GM23338 (cell line): ENCODE measurements at regions not wholly inside any gene's neighbourhood (a gene's known extent, or its start where the extent isn't known, plus 50 kb on each side); places are given as distances from the start of the nearest gene placed in this dataset.

Experiments used
- ATAC-seq: fragments of 200-7000 bp; cut with Tn5 transposase; 3 replicates; pipeline ENCODE4 v1.9.1; 2020
- DNase-seq: peaks from one replicate; pipeline ENCODE4 v3.0.0-alpha.2; 2015; ENCODE audit warnings: low spot score
- H2AFZ ChIP-seq: fragments of 200-600 bp; sonication (generic); 2 replicates; pipeline ENCODE4 v1.8.0; 2016; ENCODE audit warnings: antibody characterized with exemption, mild to moderate bottlenecking, moderate library complexity
- H3F3A ChIP-seq: fragments of 200-600 bp; sonication (generic); replicated peaks from 2 replicates; pipeline ENCODE4 v1.8.0; 2017; ENCODE audit warnings: antibody characterized with exemption, mixed run types, low read depth
- H3K27ac ChIP-seq: fragments of 200-600 bp; sonication (generic); 2 replicates; pipeline ENCODE4 v1.6.1; 2016; ENCODE audit warnings: low read depth
- H3K27me3 ChIP-seq: fragments of 200-600 bp; sonication (generic); 2 replicates; pipeline ENCODE4 v1.8.0; 2016; ENCODE audit warnings: mild to moderate bottlenecking, mixed run types, moderate library complexity; ENCODE audit not compliant: insufficient read depth
- H3K36me3 ChIP-seq: fragments of 200-600 bp; sonication (generic); 2 replicates; pipeline ENCODE4 v1.8.0; 2016; ENCODE audit warnings: mild to moderate bottlenecking; ENCODE audit not compliant: insufficient read depth
- H3K4me1 ChIP-seq: fragments of 200-600 bp; sonication (generic); 2 replicates; pipeline ENCODE4 v1.8.0; 2016; ENCODE audit warnings: mild to moderate bottlenecking, moderate library complexity; ENCODE audit not compliant: insufficient read depth
- H3K4me2 ChIP-seq: fragments of 200-600 bp; sonication (generic); 2 replicates; pipeline ENCODE4 v1.7.1; 2017; ENCODE audit warnings: mixed run types
- H3K4me3 ChIP-seq: fragments of 200-600 bp; sonication (generic); 2 replicates; pipeline ENCODE4 v1.6.1; 2016; ENCODE audit warnings: mixed run types
- H3K79me2 ChIP-seq: fragments of 200-600 bp; sonication (generic); replicated peaks from 2 replicates; pipeline ENCODE4 v1.8.0; 2017; ENCODE audit warnings: mild to moderate bottlenecking; ENCODE audit not compliant: insufficient read depth
- H3K9me2 ChIP-seq: fragments of 200-600 bp; sonication (generic); 2 replicates; pipeline ENCODE4 v1.8.0; 2017; ENCODE audit not compliant: insufficient read depth
- H4K20me1 ChIP-seq: fragments of 200-600 bp; sonication (generic); replicated peaks from 2 replicates; pipeline ENCODE4 v1.8.0; 2017; ENCODE audit warnings: mild to moderate bottlenecking; ENCODE audit not compliant: insufficient read depth
- H3K27ac Mint-ChIP-seq: 2 replicates; pipeline ENCODE4 v1.8.0; 2020; ENCODE audit warnings: inconsistent platforms, mild to moderate bottlenecking, moderate library complexity, mixed read lengths
- H3K27me3 Mint-ChIP-seq: 3 replicates; pipeline ENCODE4 v1.8.0; 2022; ENCODE audit warnings: low read depth, mild to moderate bottlenecking, moderate library complexity, mixed read lengths, inconsistent platforms; ENCODE audit not compliant: insufficient read depth, poor library complexity
- H3K36me3 Mint-ChIP-seq: 3 replicates; pipeline ENCODE4 v1.8.0; 2021; ENCODE audit warnings: low read depth, mild to moderate bottlenecking, inconsistent platforms, moderate library complexity, mixed read lengths
- H3K4me1 Mint-ChIP-seq: 3 replicates; pipeline ENCODE4 v1.8.0; 2020; ENCODE audit warnings: mild to moderate bottlenecking, inconsistent platforms, mixed read lengths
- H3K4me3 Mint-ChIP-seq: 3 replicates; pipeline ENCODE4 v1.8.0; 2021; ENCODE audit warnings: moderate library complexity, mild to moderate bottlenecking, inconsistent platforms, mixed read lengths
- H3K9me3 Mint-ChIP-seq: 3 replicates; pipeline ENCODE4 v1.8.0; 2020; ENCODE audit warnings: moderate library complexity, mild to moderate bottlenecking, inconsistent platforms, mixed read lengths
- CREB1 ChIP-seq: fragments of 250-450 bp; sonication (Bioruptor Pico); IDR thresholded peaks from 2 replicates; pipeline ENCODE4 v1.5.0; 2020; ENCODE audit warnings: low read depth, mild to moderate bottlenecking, moderate library complexity
- CTCF ChIP-seq, 2 experiments: fragments of 200-600 bp in 1 of 2; sonication (generic) in 1 of 2; conservative IDR thresholded peaks; 2 replicates each; pipeline versions ENCODE4 v1.5.1 to v1.6.1; 2016 to 2017; ENCODE audit warnings: antibody characterized with exemption in 2 of 2, low read depth in 2 of 2, mild to moderate bottlenecking in 2 of 2, moderate library complexity in 1 of 2
- ETS1 ChIP-seq: IDR thresholded peaks from 2 replicates; pipeline ENCODE4 v1.6.1; 2016; ENCODE audit warnings: antibody characterized with exemption
- EZH2 ChIP-seq: fragments of 200-600 bp; sonication (generic); IDR thresholded peaks from one replicate; pipeline ENCODE4 v1.8.0; 2017; ENCODE audit warnings: antibody characterized with exemption, mild to moderate bottlenecking, low read depth; ENCODE audit not compliant: unreplicated experiment
- EZH2phosphoT487 ChIP-seq: fragments of 200-600 bp; sonication (generic); IDR thresholded peaks from one replicate; pipeline ENCODE4 v1.8.1; 2018; ENCODE audit warnings: antibody characterized with exemption; ENCODE audit not compliant: unreplicated experiment
- NANOG ChIP-seq: IDR thresholded peaks from 2 replicates; pipeline ENCODE4 v1.6.1; 2016; ENCODE audit warnings: antibody characterized with exemption, borderline replicate concordance
- REST ChIP-seq: IDR thresholded peaks from one replicate; pipeline ENCODE4 v1.6.1; 2018; ENCODE audit warnings: antibody characterized with exemption; ENCODE audit not compliant: unreplicated experiment
- ZNF114 ChIP-seq: fragments of 250-450 bp; sonication (Bioruptor Pico); IDR thresholded peaks from 2 replicates; pipeline ENCODE4 v1.5.0; 2020; ENCODE audit warnings: mild to moderate bottlenecking, moderate library complexity
- ZNF331 ChIP-seq: fragments of 250-450 bp; sonication (Bioruptor Pico); IDR thresholded peaks from 2 replicates; pipeline ENCODE4 v1.5.0; 2020; ENCODE audit warnings: low read depth, mild to moderate bottlenecking, moderate library complexity
- ZNF462 ChIP-seq: fragments of 250-450 bp; sonication (Bioruptor Pico); IDR thresholded peaks from 2 replicates; pipeline ENCODE4 v1.5.0; 2020; ENCODE audit warnings: mild to moderate bottlenecking, moderate library complexity

- no peak for TF ChIP-seq REST
Measured at GRCh38 chr18:46414863-46415262, 242.2 kb downstream of the LOXHD1 start (continued).

- Histone ChIP-seq H3K36me3 (no peaks in the 10 kb centered on the region), H3K27ac (no peak overlapping the region), H3F3A (0 out of 2 replicates have a peak, but pooled peaks cover 2% of the 10 kb centered on the region), H3K79me2 (no peaks in the 10 kb centered on the region), H3K4me3 (no peak overlapping the region), H3K4me2 (no peak overlapping the region), H3K4me1 (peaks cover 57% of the 10 kb centered on the region), H2AFZ (no peak overlapping the region), H3K9me2 (0 out of 2 replicates have a peak, but pooled peaks cover 2% of the 10 kb centered on the region), H3K27me3 (no peaks in the 10 kb centered on the region), H4K20me1 (no peaks in the 10 kb centered on the region)
- H3K9me3 Mint-ChIP-seq, result no peaks in the 10 kb centered on the region
- H3K4me1 Mint-ChIP-seq, result peaks cover 71% of the 10 kb centered on the region
- no peak overlapping the region for H3K27ac Mint-ChIP-seq
- no peaks in the 10 kb centered on the region for H3K36me3 Mint-ChIP-seq
- DNase-seq (no peak), ATAC-seq (no peak)
- no peak overlapping the region for H3K4me3 Mint-ChIP-seq
- no peak for TF ChIP-seq EZH2phosphoT487
- TF ChIP-seq ZNF462 (CRISPR knock-in tag), result no peak
- no peak for TF ChIP-seq ZNF114
- no peak for TF ChIP-seq CTCF (conservative IDR thresholded peaks at IDR 0.05; ENCODE audit: low read depth in 2 of 2)
- TF ChIP-seq NANOG, result no peak
- TF ChIP-seq ETS1, result no peak
- no peak for TF ChIP-seq CREB1
- no peak for TF ChIP-seq EZH2
- TF ChIP-seq ZNF331 (CRISPR knock-in tag), result no peak
- peaks cover 8% of the 10 kb centered on the region for H3K27me3 Mint-ChIP-seq
Measured at GRCh38 chr18:46415532-46416252, 241.3 kb downstream of the LOXHD1 start.
